ENCODE measurements at regions not wholly inside any gene's neighbourhood (a gene's known extent, or its start where the extent isn't known, plus 50 kb on each side); places are given as distances from the start of the nearest gene placed in this dataset.

GRCh38 chr11:134486704-134487103 is 74.7 kb upstream of the B3GAT1 start:
- no peak for DNase-seq (ENCODE audit: low spot score)
- in situ Hi-C loops (cut with MboI; ENCODE audit: low sequenced_read_pairs, unreplicated experiment) = no loop called here
- TF ChIP-seq CTCF (IDR thresholded peaks at IDR 0.05; ENCODE audit: borderline replicate concordance, control extremely low read depth, extremely low read depth, insufficient read depth, missing control alignments) = no peak

- no peak for DNase-seq (ENCODE audit: low spot score)
- TF ChIP-seq CTCF (IDR thresholded peaks at IDR 0.05; ENCODE audit: borderline replicate concordance, control extremely low read depth, extremely low read depth, insufficient read depth, missing control alignments) = no peak
- in situ Hi-C loops (cut with MboI; ENCODE audit: low sequenced_read_pairs, unreplicated experiment) = no loop called here
These were observed 74.1 kb upstream of the B3GAT1 start for GRCh38 chr11:134486106-134486505.

GRCh38 chr11:134485316-134485715 is 73.3 kb upstream of the B3GAT1 start:
- DNase-seq (ENCODE audit: low spot score) = no peak
- TF ChIP-seq CTCF (IDR thresholded peaks at IDR 0.05; ENCODE audit: borderline replicate concordance, control extremely low read depth, extremely low read depth, insufficient read depth, missing control alignments) = no peak
- in situ Hi-C loops (cut with MboI; ENCODE audit: low sequenced_read_pairs, unreplicated experiment) = no loop called here

- no peak for TF ChIP-seq CTCF (IDR thresholded peaks at IDR 0.05; ENCODE audit: borderline replicate concordance, control extremely low read depth, extremely low read depth, insufficient read depth, missing control alignments)
- DNase-seq (ENCODE audit: low spot score) = no peak
- in situ Hi-C loops (cut with MboI; ENCODE audit: low sequenced_read_pairs, unreplicated experiment) = no loop called here
These were observed 71.8 kb upstream of the B3GAT1 start for GRCh38 chr11:134483857-134484256.

- no peak for DNase-seq (ENCODE audit: low spot score)
- in situ Hi-C loops (cut with MboI; ENCODE audit: low sequenced_read_pairs, unreplicated experiment) = no loop called here
- no peak for TF ChIP-seq CTCF (IDR thresholded peaks at IDR 0.05; ENCODE audit: borderline replicate concordance, control extremely low read depth, extremely low read depth, insufficient read depth, missing control alignments)
These were observed 71.2 kb upstream of the B3GAT1 start for GRCh38 chr11:134483291-134483690.

- TF ChIP-seq CTCF (IDR thresholded peaks at IDR 0.05; ENCODE audit: borderline replicate concordance, control extremely low read depth, extremely low read depth, insufficient read depth, missing control alignments) = no peak
- in situ Hi-C loops (cut with MboI; ENCODE audit: low sequenced_read_pairs, unreplicated experiment) = no loop called here
- DNase-seq (ENCODE audit: low spot score) = no peak
These were observed 70.8 kb upstream of the B3GAT1 start for GRCh38 chr11:134482865-134483264.

All from GM13976 (cell line).